GM23338 (cell line): ENCODE measurements at regions not wholly inside any gene's neighbourhood (a gene's known extent, or its start where the extent isn't known, plus 50 kb on each side); places are given as distances from the start of the nearest gene placed in this dataset.

Source experiments
- ATAC-seq: fragments of 200-7000 bp; cut with Tn5 transposase; 3 replicates; pipeline ENCODE4 v1.9.1; 2020
- DNase-seq: peaks from one replicate; pipeline ENCODE4 v3.0.0-alpha.2; 2015; ENCODE audit warnings: low spot score
- H2AFZ ChIP-seq: fragments of 200-600 bp; sonication (generic); 2 replicates; pipeline ENCODE4 v1.8.0; 2016; ENCODE audit warnings: antibody characterized with exemption, mild to moderate bottlenecking, moderate library complexity
- H3F3A ChIP-seq: fragments of 200-600 bp; sonication (generic); replicated peaks from 2 replicates; pipeline ENCODE4 v1.8.0; 2017; ENCODE audit warnings: antibody characterized with exemption, mixed run types, low read depth
- H3K27ac ChIP-seq: fragments of 200-600 bp; sonication (generic); 2 replicates; pipeline ENCODE4 v1.6.1; 2016; ENCODE audit warnings: low read depth
- H3K27me3 ChIP-seq: fragments of 200-600 bp; sonication (generic); 2 replicates; pipeline ENCODE4 v1.8.0; 2016; ENCODE audit warnings: mild to moderate bottlenecking, mixed run types, moderate library complexity; ENCODE audit not compliant: insufficient read depth
- H3K36me3 ChIP-seq: fragments of 200-600 bp; sonication (generic); 2 replicates; pipeline ENCODE4 v1.8.0; 2016; ENCODE audit warnings: mild to moderate bottlenecking; ENCODE audit not compliant: insufficient read depth
- H3K4me1 ChIP-seq: fragments of 200-600 bp; sonication (generic); 2 replicates; pipeline ENCODE4 v1.8.0; 2016; ENCODE audit warnings: mild to moderate bottlenecking, moderate library complexity; ENCODE audit not compliant: insufficient read depth
- H3K4me2 ChIP-seq: fragments of 200-600 bp; sonication (generic); 2 replicates; pipeline ENCODE4 v1.7.1; 2017; ENCODE audit warnings: mixed run types
- H3K4me3 ChIP-seq: fragments of 200-600 bp; sonication (generic); 2 replicates; pipeline ENCODE4 v1.6.1; 2016; ENCODE audit warnings: mixed run types
- H3K79me2 ChIP-seq: fragments of 200-600 bp; sonication (generic); replicated peaks from 2 replicates; pipeline ENCODE4 v1.8.0; 2017; ENCODE audit warnings: mild to moderate bottlenecking; ENCODE audit not compliant: insufficient read depth
- H3K9me2 ChIP-seq: fragments of 200-600 bp; sonication (generic); 2 replicates; pipeline ENCODE4 v1.8.0; 2017; ENCODE audit not compliant: insufficient read depth
- H4K20me1 ChIP-seq: fragments of 200-600 bp; sonication (generic); replicated peaks from 2 replicates; pipeline ENCODE4 v1.8.0; 2017; ENCODE audit warnings: mild to moderate bottlenecking; ENCODE audit not compliant: insufficient read depth
- H3K27ac Mint-ChIP-seq: 2 replicates; pipeline ENCODE4 v1.8.0; 2020; ENCODE audit warnings: inconsistent platforms, mild to moderate bottlenecking, moderate library complexity, mixed read lengths
- H3K27me3 Mint-ChIP-seq: 3 replicates; pipeline ENCODE4 v1.8.0; 2022; ENCODE audit warnings: low read depth, mild to moderate bottlenecking, moderate library complexity, mixed read lengths, inconsistent platforms; ENCODE audit not compliant: insufficient read depth, poor library complexity
- H3K36me3 Mint-ChIP-seq: 3 replicates; pipeline ENCODE4 v1.8.0; 2021; ENCODE audit warnings: low read depth, mild to moderate bottlenecking, inconsistent platforms, moderate library complexity, mixed read lengths
- H3K4me1 Mint-ChIP-seq: 3 replicates; pipeline ENCODE4 v1.8.0; 2020; ENCODE audit warnings: mild to moderate bottlenecking, inconsistent platforms, mixed read lengths
- H3K4me3 Mint-ChIP-seq: 3 replicates; pipeline ENCODE4 v1.8.0; 2021; ENCODE audit warnings: moderate library complexity, mild to moderate bottlenecking, inconsistent platforms, mixed read lengths
- H3K9me3 Mint-ChIP-seq: 3 replicates; pipeline ENCODE4 v1.8.0; 2020; ENCODE audit warnings: moderate library complexity, mild to moderate bottlenecking, inconsistent platforms, mixed read lengths
- CREB1 ChIP-seq: fragments of 250-450 bp; sonication (Bioruptor Pico); IDR thresholded peaks from 2 replicates; pipeline ENCODE4 v1.5.0; 2020; ENCODE audit warnings: low read depth, mild to moderate bottlenecking, moderate library complexity
- JUNB ChIP-seq: IDR thresholded peaks from one replicate; pipeline ENCODE4 v1.6.1; 2016; ENCODE audit warnings: antibody characterized with exemption; ENCODE audit not compliant: unreplicated experiment
- POLR2AphosphoS5 ChIP-seq: IDR thresholded peaks from 2 replicates; pipeline ENCODE4 v1.6.1; 2016; ENCODE audit warnings: antibody characterized with exemption, low read depth
- TF ChIP-seq, protein P1 (sequence below): fragments of 250-450 bp; sonication (Bioruptor Pico); IDR thresholded peaks from 2 replicates; pipeline ENCODE4 v1.5.0; 2020; ENCODE audit warnings: mild to moderate bottlenecking, moderate library complexity
- TF ChIP-seq, protein P2 (sequence below), 2 experiments: fragments of 200-600 bp in 1 of 2; sonication (generic) in 1 of 2; conservative IDR thresholded peaks; 2 replicates each; pipeline versions ENCODE4 v1.5.1 to v1.6.1; 2016 to 2017; ENCODE audit warnings: antibody characterized with exemption in 2 of 2, low read depth in 2 of 2, mild to moderate bottlenecking in 2 of 2, moderate library complexity in 1 of 2

DNA sequence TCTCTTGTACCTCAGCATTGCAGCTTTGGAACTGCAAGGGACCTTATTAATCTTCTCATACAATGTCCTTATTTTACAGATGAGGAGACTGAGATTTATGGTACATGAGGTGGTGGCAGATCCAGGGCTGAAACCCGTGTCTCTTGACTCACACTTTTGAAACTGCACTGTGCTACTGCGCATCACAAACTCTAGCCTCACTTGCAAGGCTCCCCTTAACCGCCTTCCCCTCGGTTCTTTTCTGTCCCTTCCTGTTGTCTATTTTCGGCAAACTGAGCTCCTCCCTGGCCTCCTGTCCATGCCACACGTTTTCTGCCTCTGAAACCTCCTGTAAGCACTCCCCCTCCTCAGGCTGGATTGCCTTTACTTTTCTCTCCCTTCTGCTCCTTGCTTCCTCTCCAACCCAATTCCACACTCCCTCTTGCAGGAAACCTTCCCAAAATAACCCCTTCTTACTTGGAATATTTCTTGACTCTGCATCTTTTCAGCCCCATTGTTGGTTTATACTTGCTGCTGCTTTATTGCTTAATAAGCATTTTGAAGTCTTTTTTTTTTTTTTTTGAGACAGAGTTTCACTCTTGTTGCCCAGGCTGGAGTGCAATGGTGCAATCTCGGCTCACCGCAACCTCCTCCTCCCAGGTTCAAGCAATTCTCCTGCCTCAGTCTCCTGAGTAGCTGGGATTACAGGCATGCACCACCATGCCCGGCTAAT lies 72.4 kb upstream of the CISTR start (continued):
- TF ChIP-seq, protein P1, sequence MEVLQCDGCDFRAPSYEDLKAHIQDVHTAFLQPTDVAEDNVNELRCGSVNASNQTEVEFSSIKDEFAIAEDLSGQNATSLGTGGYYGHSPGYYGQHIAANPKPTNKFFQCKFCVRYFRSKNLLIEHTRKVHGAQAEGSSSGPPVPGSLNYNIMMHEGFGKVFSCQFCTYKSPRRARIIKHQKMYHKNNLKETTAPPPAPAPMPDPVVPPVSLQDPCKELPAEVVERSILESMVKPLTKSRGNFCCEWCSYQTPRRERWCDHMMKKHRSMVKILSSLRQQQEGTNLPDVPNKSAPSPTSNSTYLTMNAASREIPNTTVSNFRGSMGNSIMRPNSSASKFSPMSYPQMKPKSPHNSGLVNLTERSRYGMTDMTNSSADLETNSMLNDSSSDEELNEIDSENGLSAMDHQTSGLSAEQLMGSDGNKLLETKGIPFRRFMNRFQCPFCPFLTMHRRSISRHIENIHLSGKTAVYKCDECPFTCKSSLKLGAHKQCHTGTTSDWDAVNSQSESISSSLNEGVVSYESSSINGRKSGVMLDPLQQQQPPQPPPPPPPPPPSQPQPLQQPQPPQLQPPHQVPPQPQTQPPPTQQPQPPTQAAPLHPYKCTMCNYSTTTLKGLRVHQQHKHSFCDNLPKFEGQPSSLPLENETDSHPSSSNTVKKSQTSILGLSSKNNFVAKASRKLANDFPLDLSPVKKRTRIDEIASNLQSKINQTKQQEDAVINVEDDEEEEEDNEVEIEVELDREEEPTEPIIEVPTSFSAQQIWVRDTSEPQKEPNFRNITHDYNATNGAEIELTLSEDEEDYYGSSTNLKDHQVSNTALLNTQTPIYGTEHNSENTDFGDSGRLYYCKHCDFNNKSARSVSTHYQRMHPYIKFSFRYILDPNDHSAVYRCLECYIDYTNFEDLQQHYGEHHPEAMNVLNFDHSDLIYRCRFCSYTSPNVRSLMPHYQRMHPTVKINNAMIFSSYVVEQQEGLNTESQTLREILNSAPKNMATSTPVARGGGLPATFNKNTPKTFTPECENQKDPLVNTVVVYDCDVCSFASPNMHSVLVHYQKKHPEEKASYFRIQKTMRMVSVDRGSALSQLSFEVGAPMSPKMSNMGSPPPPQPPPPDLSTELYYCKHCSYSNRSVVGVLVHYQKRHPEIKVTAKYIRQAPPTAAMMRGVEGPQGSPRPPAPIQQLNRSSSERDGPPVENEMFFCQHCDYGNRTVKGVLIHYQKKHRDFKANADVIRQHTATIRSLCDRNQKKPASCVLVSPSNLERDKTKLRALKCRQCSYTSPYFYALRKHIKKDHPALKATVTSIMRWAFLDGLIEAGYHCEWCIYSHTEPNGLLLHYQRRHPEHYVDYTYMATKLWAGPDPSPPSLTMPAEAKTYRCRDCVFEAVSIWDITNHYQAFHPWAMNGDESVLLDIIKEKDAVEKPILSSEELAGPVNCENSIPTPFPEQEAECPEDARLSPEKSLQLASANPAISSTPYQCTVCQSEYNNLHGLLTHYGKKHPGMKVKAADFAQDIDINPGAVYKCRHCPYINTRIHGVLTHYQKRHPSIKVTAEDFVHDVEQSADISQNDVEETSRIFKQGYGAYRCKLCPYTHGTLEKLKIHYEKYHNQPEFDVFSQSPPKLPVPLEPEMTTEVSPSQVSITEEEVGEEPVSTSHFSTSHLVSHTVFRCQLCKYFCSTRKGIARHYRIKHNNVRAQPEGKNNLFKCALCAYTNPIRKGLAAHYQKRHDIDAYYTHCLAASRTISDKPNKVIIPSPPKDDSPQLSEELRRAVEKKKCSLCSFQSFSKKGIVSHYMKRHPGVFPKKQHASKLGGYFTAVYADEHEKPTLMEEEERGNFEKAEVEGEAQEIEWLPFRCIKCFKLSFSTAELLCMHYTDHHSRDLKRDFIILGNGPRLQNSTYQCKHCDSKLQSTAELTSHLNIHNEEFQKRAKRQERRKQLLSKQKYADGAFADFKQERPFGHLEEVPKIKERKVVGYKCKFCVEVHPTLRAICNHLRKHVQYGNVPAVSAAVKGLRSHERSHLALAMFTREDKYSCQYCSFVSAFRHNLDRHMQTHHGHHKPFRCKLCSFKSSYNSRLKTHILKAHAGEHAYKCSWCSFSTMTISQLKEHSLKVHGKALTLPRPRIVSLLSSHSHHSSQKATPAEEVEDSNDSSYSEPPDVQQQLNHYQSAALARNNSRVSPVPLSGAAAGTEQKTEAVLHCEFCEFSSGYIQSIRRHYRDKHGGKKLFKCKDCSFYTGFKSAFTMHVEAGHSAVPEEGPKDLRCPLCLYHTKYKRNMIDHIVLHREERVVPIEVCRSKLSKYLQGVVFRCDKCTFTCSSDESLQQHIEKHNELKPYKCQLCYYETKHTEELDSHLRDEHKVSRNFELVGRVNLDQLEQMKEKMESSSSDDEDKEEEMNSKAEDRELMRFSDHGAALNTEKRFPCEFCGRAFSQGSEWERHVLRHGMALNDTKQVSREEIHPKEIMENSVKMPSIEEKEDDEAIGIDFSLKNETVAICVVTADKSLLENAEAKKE = no peak

DNA sequence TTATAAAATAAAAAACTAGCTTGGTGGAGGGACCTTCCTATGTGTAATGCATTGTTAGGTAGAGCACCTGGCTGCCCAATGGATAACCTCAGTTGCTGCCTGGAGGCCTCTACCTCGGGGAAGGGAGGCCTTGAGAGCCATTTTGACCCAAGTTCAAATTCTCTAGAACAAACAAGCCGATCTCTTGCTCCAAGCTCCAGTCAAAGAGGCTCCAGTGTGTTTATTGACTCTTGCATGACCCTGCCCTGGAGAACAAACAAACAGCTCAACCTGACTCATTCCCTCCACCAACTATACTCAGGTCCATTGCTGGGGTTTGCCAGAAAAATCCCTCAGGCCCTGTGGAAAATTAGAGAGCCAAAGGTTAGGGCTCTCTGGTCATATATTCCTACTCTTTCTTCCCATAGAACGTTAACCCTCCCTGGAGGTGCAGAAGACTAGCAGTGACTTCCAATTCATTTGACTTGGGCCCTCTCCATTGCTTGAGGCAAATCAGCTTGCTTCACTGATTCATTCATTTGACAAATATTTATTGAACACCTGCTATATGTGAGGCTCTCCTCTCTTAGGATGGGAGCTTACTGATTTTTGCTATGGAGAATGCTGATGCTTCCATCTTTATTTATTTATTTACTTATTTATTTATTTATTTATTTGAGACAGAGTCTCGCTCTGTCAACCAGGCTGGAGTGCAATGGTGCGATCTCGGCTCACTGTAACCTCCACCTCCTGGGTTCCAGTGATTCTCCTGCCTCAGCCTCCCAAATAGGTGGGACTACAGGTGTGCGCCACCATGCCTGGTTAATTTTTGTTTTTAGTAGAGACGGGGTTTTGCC lies 73.7 kb upstream of the CISTR start:
- Histone ChIP-seq H4K20me1 (no peaks in the 10 kb centered on the region), H2AFZ (no peak overlapping the region), H3K27ac (no peak overlapping the region), H3K4me2 (no peak overlapping the region), H3K4me3 (no peak overlapping the region), H3K79me2 (no peaks in the 10 kb centered on the region), H3K36me3 (no peaks in the 10 kb centered on the region), H3K4me1 (no peaks in the 10 kb centered on the region), H3F3A (no peaks in the 10 kb centered on the region), H3K27me3 (no peaks in the 10 kb centered on the region), H3K9me2 (no peaks in the 10 kb centered on the region)
- no peaks in the 10 kb centered on the region for H3K9me3 Mint-ChIP-seq
- H3K4me3 Mint-ChIP-seq = no peak overlapping the region
- TF ChIP-seq POLR2AphosphoS5 (no peak), JUNB (no peak), CREB1 (CRISPR knock-in tag) (no peak)
- TF ChIP-seq, protein P2, sequence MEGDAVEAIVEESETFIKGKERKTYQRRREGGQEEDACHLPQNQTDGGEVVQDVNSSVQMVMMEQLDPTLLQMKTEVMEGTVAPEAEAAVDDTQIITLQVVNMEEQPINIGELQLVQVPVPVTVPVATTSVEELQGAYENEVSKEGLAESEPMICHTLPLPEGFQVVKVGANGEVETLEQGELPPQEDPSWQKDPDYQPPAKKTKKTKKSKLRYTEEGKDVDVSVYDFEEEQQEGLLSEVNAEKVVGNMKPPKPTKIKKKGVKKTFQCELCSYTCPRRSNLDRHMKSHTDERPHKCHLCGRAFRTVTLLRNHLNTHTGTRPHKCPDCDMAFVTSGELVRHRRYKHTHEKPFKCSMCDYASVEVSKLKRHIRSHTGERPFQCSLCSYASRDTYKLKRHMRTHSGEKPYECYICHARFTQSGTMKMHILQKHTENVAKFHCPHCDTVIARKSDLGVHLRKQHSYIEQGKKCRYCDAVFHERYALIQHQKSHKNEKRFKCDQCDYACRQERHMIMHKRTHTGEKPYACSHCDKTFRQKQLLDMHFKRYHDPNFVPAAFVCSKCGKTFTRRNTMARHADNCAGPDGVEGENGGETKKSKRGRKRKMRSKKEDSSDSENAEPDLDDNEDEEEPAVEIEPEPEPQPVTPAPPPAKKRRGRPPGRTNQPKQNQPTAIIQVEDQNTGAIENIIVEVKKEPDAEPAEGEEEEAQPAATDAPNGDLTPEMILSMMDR (conservative IDR thresholded peaks at IDR 0.05; ENCODE audit: low read depth in 2 of 2) = no peak
- TF ChIP-seq, protein P1 = no peak
- DNase-seq = no peak
- no peak overlapping the region for H3K27ac Mint-ChIP-seq
- H3K27me3 Mint-ChIP-seq = peaks cover 10% of the 10 kb centered on the region
- H3K36me3 Mint-ChIP-seq = no peaks in the 10 kb centered on the region
- peaks cover 5% of the 10 kb centered on the region; the same call in 2 of the 3 replicates for H3K4me1 Mint-ChIP-seq
- ATAC-seq = no peak
